ENCODE measurements at regions not wholly inside any gene's neighbourhood (a gene's known extent, or its start where the extent isn't known, plus 50 kb on each side); places are given as distances from the start of the nearest gene placed in this dataset.

DNA sequence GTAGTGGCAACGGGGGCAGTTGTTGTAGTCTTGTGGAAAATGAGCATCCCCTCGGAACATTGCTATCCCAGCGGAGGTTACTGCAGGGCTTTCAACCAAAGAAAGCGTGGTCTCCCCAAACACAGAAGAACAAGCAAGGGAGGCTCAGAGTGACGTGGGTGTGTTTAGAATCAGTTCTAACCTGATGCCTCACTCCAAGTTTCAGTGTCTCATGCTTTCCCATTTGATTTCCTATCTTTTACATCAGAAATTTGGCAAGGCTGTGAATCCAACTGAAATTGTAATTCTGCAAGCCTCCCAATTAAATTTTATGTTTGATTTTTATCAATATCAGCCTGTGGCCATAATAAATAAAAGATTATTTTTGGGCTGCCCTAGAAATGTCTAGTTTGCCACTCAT, 156.1 kb upstream of the LNX1 start:
- TF ChIP-seq GATA2 (IDR thresholded peaks at IDR 0.05; ENCODE audit: low read depth, low read length) (no peak; the same call in 1 of the 2 replicates), GATA3 (IDR thresholded peaks at IDR 0.05; ENCODE audit: low read depth, low read length) (no peak)
